ENCODE measurements at regions not wholly inside any gene's neighbourhood (a gene's known extent, or its start where the extent isn't known, plus 50 kb on each side); places are given as distances from the start of the nearest gene placed in this dataset.

DNA sequence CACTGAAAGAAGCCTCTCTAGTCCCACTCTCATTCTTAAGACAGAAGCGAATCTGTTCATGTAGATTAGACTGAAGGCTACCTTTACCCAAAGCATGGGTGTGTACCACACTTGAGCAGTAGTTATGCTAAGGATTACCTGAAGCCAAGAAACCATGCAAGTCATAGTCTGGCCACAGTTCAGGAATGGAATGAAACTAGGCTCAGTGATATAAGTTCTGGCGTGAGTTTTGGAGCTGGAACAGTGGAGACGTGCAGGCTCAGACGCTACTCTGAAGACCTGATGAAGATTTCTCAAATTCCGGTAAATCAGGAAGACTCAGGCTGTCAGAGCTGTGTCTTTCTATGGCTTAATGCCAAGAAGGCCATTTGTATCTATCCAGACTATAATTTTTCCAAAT lies 219.9 kb downstream of the HDGFL1 start:
- Histone ChIP-seq H3K4me1 (ENCODE audit: control insufficient read depth, insufficient read depth, low read length) (peaks cover 7% of the 10 kb centered on the region), H3K4ac (ENCODE audit: low read depth, low read length) (no peak overlapping the region), H3K23ac (ENCODE audit: low read depth, low read length) (no peak overlapping the region), H3K9ac (ENCODE audit: low read depth, low read length) (no peak overlapping the region), H2BK20ac (ENCODE audit: low read depth, low read length) (no peak overlapping the region), H3K56ac (ENCODE audit: extremely low read depth, insufficient read depth, low read length) (no peak overlapping the region), H4K20me1 (ENCODE audit: insufficient read depth, low read length) (no peaks in the 10 kb centered on the region), H3K9me1 (ENCODE audit: insufficient read depth, low read length) (no peaks in the 10 kb centered on the region), H2AK9ac (replicated peaks; ENCODE audit: low read depth, low read length, poor library complexity) (no peak overlapping the region), H3K27me3 (ENCODE audit: control insufficient read depth, insufficient read depth, low read length) (no peaks in the 10 kb centered on the region), H3K4me3 (ENCODE audit: insufficient read depth, low read depth, low read length) (no peak overlapping the region), H2AFZ (replicated peaks; ENCODE audit: low read length, poor library complexity) (no peak overlapping the region), H3K4me2 (ENCODE audit: low read depth, low read length) (no peak overlapping the region), H3K79me1 (ENCODE audit: low read depth in 1 of 2, low read length in 2 of 2) (no peaks in the 10 kb centered on the region), H4K91ac (ENCODE audit: insufficient read depth, low read depth, low read length) (no peak overlapping the region), H4K5ac (ENCODE audit: low read depth, low read length) (no peak overlapping the region), H2BK120ac (ENCODE audit: low read depth, low read length) (no peak overlapping the region), H3K9me3 (ENCODE audit: control insufficient read depth, insufficient read depth, low read length) (no peaks in the 10 kb centered on the region; the same call in 1 of the 2 replicates), H2BK15ac (ENCODE audit: low read depth, low read length) (no peak overlapping the region), H3K18ac (ENCODE audit: low read depth, low read length) (no peak overlapping the region), H2BK5ac (ENCODE audit: low read depth, low read length, poor library complexity, severe bottlenecking) (no peak overlapping the region), H3K36me3 (ENCODE audit: control insufficient read depth, insufficient read depth, low read length) (no peaks in the 10 kb centered on the region), H2AK5ac (ENCODE audit: low read depth, low read length) (no peak overlapping the region), H4K8ac (ENCODE audit: low read depth in 2 of 2, low read length in 2 of 2) (no peak overlapping the region), H3K27ac (ENCODE audit: insufficient read depth, low read length) (no peak overlapping the region), H3K14ac (replicated peaks; ENCODE audit: low read depth, low read length) (no peak overlapping the region)
- ChIA-PET POLR2A (ENCODE audit: unreplicated experiment) (no interaction called here), CTCF (no interaction called here)
- DNase-seq (no peak), ATAC-seq (ENCODE audit: low read depth) (no peak)
- BruUV-seq (replicated peaks), result no TSS peak
- dilution Hi-C loops (cut with HindIII; ENCODE audit: low sequenced_read_pairs, unreplicated experiment), result no loop called here
- TF ChIP-seq, protein P1, sequence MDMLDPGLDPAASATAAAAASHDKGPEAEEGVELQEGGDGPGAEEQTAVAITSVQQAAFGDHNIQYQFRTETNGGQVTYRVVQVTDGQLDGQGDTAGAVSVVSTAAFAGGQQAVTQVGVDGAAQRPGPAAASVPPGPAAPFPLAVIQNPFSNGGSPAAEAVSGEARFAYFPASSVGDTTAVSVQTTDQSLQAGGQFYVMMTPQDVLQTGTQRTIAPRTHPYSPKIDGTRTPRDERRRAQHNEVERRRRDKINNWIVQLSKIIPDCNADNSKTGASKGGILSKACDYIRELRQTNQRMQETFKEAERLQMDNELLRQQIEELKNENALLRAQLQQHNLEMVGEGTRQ (IDR thresholded peaks at IDR 0.05; ENCODE audit: low read depth, low read length), result no peak
- TF ChIP-seq, protein P2, sequence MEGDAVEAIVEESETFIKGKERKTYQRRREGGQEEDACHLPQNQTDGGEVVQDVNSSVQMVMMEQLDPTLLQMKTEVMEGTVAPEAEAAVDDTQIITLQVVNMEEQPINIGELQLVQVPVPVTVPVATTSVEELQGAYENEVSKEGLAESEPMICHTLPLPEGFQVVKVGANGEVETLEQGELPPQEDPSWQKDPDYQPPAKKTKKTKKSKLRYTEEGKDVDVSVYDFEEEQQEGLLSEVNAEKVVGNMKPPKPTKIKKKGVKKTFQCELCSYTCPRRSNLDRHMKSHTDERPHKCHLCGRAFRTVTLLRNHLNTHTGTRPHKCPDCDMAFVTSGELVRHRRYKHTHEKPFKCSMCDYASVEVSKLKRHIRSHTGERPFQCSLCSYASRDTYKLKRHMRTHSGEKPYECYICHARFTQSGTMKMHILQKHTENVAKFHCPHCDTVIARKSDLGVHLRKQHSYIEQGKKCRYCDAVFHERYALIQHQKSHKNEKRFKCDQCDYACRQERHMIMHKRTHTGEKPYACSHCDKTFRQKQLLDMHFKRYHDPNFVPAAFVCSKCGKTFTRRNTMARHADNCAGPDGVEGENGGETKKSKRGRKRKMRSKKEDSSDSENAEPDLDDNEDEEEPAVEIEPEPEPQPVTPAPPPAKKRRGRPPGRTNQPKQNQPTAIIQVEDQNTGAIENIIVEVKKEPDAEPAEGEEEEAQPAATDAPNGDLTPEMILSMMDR (conservative IDR thresholded peaks at IDR 0.05; ENCODE audit: low read depth, low read length), result no peak
- TF ChIP-seq, protein P3, sequence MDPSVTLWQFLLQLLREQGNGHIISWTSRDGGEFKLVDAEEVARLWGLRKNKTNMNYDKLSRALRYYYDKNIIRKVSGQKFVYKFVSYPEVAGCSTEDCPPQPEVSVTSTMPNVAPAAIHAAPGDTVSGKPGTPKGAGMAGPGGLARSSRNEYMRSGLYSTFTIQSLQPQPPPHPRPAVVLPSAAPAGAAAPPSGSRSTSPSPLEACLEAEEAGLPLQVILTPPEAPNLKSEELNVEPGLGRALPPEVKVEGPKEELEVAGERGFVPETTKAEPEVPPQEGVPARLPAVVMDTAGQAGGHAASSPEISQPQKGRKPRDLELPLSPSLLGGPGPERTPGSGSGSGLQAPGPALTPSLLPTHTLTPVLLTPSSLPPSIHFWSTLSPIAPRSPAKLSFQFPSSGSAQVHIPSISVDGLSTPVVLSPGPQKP (IDR thresholded peaks at IDR 0.05; ENCODE audit: borderline replicate concordance, low read depth, low read length), result no peak
- TF ChIP-seq BHLHE40 (IDR thresholded peaks at IDR 0.05; ENCODE audit: low read depth, low read length), result no peak
- no peak for TF ChIP-seq SMC3 (IDR thresholded peaks at IDR 0.05; ENCODE audit: low read depth, low read length)
- TF ChIP-seq MAZ (IDR thresholded peaks at IDR 0.05; ENCODE audit: borderline replicate concordance, low read depth, low read length), result no peak
- no peak for TF ChIP-seq RFX5 (IDR thresholded peaks at IDR 0.05; ENCODE audit: low read depth, low read length)
- no peak for TF ChIP-seq CHD1 (IDR thresholded peaks at IDR 0.05; ENCODE audit: low read depth, low read length)
- TF ChIP-seq CEBPB (IDR thresholded peaks at IDR 0.05; ENCODE audit: low read depth, low read length), result no peak
- no peak for TF ChIP-seq MAFK (IDR thresholded peaks at IDR 0.05; ENCODE audit: low read depth, low read length)
- TF ChIP-seq NFE2L2 (IDR thresholded peaks at IDR 0.05; ENCODE audit: low read depth, low read length), result no peak
- no peak for TF ChIP-seq RAD21 (IDR thresholded peaks at IDR 0.05; ENCODE audit: low read length)
- intact Hi-C loops (cut with micrococcal nuclease), result no loop called here
- 88% methylated on average over 3 of the region's 5 CpGs; no CpG with 5 or more reads in 1 of the 2 experiments for WGBS, 2 experiments (ENCODE audit: extremely low coverage in 2 of 2, insufficient read length in 1 of 2)
- in situ Hi-C loops (cut with MboI; ENCODE audit: low sequenced_read_pairs), result no loop called here
